ENCODE measurements at regions not wholly inside any gene's neighbourhood (a gene's known extent, or its start where the extent isn't known, plus 50 kb on each side); places are given as distances from the start of the nearest gene placed in this dataset.
"Not testable (repeated sequence)": the region's sequence is repeated elsewhere in the genome, so short reads cannot be mapped to it uniquely, and the experiment has no call there.

DNA sequence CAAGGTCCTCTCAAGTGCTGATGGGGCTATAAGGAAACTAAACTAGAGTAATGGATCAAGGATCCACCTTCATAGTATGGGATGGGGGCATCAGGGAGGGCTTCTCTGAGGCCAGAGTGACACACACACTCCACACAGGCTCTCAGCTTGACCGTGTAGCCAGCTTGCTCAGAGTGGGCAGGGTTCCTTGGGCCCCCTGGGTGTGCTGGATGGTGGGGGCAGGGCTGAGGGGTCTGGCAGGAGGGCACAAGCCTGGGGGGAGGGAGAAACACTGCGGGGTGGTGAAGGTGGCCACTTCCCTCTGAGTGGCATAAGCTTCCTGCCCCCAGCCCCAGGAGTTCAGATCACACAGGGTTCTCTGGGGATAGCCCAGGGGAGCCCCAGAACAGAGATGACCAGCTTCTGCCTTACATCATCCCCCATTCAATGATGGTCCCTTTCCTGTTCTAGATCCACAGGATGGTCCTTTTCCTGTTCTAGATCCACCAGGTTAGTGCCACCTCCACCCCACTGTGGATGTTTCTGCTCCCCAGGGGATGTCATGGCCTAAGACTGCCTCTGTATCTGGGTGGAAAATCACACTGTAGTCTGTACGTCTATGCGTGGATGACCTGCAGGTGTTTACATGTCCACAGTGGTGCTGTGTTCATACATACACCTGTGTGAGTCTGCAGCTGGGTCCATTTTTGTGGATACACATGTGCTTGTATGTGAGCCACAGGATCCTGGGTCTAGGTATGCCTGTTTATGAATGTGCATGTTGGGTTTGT, 525.0 kb downstream of the PTPRU start:
- H3K4me3 Mint-ChIP-seq, result no peak overlapping the region
- peaks cover 6% of the 10 kb centered on the region for H3K9me3 Mint-ChIP-seq
- H3K27me3 Mint-ChIP-seq, result peaks cover 13% of the 10 kb centered on the region
- H3K27ac Mint-ChIP-seq, result no peak overlapping the region
- H3K4me1 Mint-ChIP-seq, result no peaks in the 10 kb centered on the region
- H3K36me3 Mint-ChIP-seq, result no peaks in the 10 kb centered on the region

DNA sequence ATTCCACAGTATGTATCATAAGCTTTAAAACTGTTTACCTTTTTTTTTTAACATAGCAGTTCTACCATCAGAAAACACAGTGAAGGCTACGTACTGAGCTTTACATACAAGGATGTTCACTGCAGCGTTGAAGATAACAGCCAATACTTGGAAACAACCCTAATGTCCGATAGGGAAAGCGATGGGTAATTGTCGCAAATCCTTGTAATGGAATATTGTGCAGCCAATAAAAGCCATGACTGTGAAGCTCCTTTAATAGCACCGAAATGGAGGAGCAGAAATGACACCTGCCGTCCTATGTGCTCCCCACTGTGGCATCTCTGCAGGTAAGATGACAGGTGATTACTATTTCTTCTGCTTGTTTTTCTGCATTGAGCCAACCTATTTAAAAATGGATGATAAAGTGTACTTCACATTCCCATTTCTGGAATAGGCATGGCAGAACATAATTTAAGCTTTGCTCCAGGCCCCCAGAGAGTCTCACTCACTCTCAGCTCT, 523.8 kb downstream of the PTPRU start:
- no peak overlapping the region for H3K27ac Mint-ChIP-seq
- H3K36me3 Mint-ChIP-seq, result no peaks in the 10 kb centered on the region
- H3K4me1 Mint-ChIP-seq, result no peaks in the 10 kb centered on the region
- H3K27me3 Mint-ChIP-seq, result peaks cover 12% of the 10 kb centered on the region
- no peak overlapping the region for H3K4me3 Mint-ChIP-seq
- peaks cover 6% of the 10 kb centered on the region for H3K9me3 Mint-ChIP-seq

DNA sequence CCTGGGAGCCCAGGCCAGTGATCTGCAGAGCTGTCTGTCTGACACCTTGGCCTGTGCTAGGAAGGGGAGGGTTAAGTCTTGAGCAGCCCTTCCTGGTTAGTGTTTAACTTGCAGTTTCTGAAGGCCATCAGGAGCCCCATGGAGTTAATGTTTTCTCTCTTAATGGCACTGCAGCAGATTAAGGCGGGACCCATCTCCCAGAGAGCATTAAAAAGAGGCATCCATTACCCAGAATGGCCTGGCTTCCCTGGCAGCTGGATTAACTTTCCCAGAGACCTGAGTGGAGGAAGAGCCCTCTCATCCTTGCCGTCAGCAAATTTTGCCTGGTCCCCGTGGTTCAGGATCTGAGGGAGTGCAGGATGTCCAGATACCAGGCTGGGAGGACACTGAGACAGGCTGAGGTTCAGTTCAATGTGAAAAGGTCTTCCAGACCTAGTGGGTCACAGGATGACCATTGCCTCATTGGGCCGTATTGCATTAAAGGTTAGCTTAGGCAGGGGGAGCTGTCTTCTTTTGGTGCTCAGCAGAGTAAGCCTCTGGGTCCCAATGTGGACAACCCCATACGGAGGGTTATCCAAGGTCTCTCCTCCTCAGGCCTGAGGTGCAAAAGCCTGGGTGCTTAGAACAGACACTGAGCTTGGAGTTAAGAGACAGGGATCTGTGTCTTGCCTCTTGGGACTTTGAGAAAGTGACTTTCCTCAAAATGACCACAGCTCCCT, 522.6 kb downstream of the PTPRU start:
- peaks cover 6% of the 10 kb centered on the region for H3K9me3 Mint-ChIP-seq
- H3K4me3 Mint-ChIP-seq, result no peak overlapping the region
- no peaks in the 10 kb centered on the region for H3K4me1 Mint-ChIP-seq
- H3K27me3 Mint-ChIP-seq, result peaks cover 7% of the 10 kb centered on the region
- H3K27ac Mint-ChIP-seq, result no peak overlapping the region
- H3K36me3 Mint-ChIP-seq, result no peaks in the 10 kb centered on the region

DNA sequence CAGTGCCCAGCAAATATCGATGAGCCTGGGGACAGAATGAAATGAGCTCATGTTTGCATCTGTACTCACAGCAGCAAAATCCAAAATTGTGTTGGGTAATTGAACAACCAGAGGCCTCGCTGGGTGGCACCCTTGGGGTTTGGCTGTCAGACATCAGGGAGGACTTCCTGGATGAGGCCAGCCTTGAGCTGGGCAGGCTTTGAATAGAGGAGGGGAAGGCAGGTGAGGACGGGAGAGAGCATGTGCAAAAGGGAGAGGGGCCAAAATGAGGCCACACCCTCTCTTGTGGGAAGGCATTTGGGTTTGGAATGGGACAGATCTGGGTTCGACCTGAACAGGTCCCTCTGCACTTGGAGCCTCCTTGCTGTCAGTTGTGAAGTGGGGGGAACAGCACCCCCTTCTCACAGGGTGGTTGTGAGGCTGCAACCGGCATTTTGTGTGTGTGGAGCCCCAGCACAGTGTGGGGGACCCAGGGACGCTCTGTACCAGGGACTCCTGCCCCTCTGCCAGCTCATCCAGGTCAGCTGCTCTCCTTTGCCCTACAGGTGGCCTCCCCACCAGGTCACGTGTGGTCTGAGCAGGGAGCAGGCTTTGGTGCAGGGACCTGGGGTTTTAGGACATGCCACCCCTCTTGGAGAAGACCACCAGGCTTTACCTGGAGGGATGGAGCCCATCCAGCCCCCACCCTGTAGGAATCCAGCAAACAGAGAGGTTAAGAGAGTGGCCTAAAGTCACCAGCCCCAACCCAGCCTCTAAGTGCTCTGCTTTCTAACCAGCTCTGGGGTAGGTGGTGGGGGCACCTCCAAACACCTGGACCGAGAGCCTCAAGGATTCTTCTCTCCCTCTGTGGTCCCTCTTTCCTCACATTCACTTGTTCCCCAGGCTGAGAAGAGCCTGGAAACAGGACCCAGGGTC, 521.8 kb downstream of the PTPRU start:
- Mint-ChIP-seq H3K27ac (no peak overlapping the region), H3K4me3 (no peak overlapping the region)

DNA sequence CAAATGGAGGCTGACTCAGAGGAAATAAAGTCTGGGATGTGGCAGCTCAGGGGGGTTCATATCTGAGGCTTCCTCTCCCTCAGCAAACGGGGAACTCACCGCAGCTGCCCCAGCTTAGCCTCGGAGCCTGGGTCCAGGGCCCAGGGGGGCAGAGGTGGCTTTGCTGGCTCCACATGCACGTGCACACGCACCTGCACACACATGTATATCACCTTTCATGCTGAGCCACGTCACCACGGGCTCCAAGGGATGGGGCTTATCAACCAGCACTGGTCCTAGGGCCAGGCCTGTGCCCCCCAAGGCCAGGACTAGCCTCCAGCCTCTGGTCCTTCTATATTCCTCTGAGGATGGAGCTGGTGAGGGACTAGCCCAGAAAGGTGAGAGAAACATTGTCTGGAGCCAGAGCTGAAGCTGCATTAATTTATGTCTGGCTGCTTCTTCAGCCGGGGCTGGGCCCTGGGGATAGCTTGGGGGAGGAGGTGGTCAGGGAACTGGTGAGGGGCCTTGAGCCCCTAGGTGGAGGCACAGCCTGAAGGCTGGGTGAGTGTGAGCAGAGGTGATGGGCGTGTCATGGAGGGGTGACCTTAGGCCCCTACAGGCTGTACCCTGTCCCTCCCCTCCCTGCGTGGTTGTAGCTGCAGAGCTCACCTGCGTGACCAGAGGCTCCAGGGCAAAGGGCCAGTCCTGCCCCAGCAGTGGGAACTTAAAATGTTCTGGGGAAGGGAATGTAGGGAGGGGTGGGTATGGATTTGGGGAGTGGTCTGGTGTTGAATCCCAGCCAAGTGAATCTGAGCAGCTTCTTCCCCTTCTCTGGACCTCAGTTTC, 520.8 kb downstream of the PTPRU start:
- H3K4me3 Mint-ChIP-seq, result no peak overlapping the region
- peaks cover 5% of the 10 kb centered on the region for H3K27me3 Mint-ChIP-seq
- H3K9me3 Mint-ChIP-seq, result no peaks in the 10 kb centered on the region
- H3K36me3 Mint-ChIP-seq, result no peaks in the 10 kb centered on the region
- H3K27ac Mint-ChIP-seq, result no peak overlapping the region
- H3K4me1 Mint-ChIP-seq, result no peaks in the 10 kb centered on the region

More for the DNA sequence above, 521.8 kb downstream of the PTPRU start:
- H3K27me3 Mint-ChIP-seq, result no peaks in the 10 kb centered on the region
- H3K9me3 Mint-ChIP-seq, result peaks cover 2% of the 10 kb centered on the region
- H3K4me1 Mint-ChIP-seq, result no peaks in the 10 kb centered on the region
- no peaks in the 10 kb centered on the region for H3K36me3 Mint-ChIP-seq

DNA sequence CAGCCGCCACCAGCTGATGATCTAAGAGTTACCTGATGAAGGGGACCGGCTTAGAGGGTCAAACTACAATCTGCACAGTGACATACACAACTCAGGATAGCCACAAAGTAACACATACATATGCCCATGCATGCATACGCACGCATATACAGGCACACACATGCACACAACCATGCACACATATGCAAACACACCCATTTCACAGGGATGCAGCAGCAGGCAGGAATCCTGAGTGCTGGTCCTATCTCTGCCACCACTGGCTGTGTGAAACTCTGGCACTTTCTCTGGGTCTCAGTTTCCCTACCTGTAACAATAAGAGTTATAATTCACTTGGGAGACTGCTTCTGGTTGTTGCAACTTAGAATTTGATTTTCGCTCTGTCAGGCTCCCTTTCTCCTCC, 520.2 kb downstream of the PTPRU start:
- H3K27me3 Mint-ChIP-seq, result peaks cover 6% of the 10 kb centered on the region
- no peaks in the 10 kb centered on the region for H3K9me3 Mint-ChIP-seq
- H3K36me3 Mint-ChIP-seq, result no peaks in the 10 kb centered on the region
- no peak overlapping the region for H3K4me3 Mint-ChIP-seq
- H3K27ac Mint-ChIP-seq, result no peak overlapping the region
- H3K4me1 Mint-ChIP-seq, result no peaks in the 10 kb centered on the region

DNA sequence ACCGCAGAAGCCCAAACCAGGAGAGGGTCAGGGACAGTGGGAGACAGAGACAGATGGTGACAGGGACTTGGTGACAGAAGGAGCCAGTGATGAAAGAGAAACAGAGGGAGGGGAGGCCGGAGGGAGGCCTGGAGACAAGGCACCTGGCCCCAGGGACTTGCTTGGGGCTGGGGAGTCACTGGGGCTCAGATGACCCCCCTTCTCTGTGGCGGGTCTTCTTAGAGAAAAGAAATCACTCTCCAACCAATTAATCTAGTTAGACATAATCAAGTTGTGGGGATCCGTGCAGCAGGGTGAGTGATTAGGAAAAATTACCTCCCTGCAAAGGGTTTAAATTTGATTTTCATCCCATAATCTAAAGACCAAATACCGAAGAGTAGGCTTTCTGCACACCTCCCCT, 519.8 kb downstream of the PTPRU start:
- Mint-ChIP-seq H3K27ac (no peak overlapping the region), H3K27me3 (peaks cover 7% of the 10 kb centered on the region), H3K9me3 (no peaks in the 10 kb centered on the region), H3K4me1 (no peaks in the 10 kb centered on the region), H3K36me3 (no peaks in the 10 kb centered on the region), H3K4me3 (no peak overlapping the region)

DNA sequence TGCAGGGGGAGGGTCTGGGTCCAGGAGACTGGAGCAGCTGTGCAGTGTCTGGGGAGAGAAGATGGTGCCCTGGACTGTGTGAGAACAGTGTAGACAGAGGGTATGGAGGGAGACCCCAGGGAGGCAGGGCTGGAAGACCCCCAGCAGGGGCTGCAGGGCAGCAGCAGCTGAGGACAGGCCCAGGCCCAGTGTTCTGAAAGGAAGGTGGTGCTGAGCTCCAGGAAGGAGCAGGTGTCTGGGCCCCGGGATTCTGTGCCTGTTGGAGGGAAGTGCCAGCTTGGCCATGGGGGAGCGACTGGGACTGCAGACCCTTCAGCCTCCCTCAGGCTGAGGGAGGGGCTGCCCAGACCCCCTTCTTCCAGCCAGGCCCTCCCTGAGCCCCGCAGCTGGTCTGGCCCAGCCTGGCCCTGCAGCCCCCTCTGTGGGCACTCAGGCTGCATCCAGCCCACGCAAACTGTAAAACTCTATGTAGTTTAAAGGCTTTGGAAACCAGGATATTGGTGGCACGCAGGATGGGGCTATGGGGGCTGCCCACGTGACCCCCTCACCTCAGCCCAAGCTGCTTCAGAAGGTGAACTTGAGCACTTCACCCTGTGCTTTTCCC, 519.2 kb downstream of the PTPRU start:
- not testable (repeated sequence) for H3K9me3 Mint-ChIP-seq

DNA sequence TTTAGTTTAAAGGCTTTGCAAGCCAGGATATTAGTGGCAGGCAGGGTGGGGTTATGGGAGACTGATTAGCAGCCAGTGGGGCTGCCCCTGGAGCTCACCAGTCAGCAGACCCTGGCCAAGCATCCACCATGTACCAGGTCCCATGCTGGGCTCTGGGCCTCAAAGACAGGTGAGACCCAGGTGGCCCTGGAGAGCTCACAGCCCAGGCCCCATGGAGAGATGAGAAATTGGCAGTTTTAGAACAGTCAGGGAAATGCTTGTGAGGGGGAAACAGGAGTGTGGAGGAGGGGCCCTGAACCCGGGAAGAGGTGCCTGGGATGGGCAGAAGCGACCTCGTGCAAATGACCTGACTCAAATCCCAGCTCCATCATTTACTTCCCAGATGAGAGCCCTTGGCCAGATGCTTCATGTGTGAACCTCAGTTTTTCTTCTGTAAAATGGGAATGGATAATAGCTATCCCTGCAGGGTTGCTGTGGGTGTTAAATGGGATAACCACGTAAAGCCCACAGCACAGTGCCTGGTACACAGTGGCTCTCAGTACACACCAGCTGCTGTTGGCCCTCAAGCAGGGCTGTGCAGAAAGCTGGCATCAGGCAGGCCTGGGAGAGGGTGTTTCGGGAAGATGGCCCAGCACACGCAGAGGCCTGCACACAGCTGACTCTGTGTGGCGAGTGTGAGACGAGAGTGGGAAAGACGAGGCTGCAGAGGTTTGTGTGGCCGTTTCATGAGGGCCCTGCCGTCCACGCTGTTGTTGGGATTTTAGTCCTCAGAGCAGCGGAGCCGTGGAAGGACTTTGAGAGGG, 518.5 kb downstream of the PTPRU start:
- no peaks in the 10 kb centered on the region for H3K9me3 Mint-ChIP-seq
- H3K4me3 Mint-ChIP-seq, result no peak overlapping the region
- peaks cover 9% of the 10 kb centered on the region for H3K27me3 Mint-ChIP-seq
- no peak overlapping the region for H3K27ac Mint-ChIP-seq
- no peaks in the 10 kb centered on the region for H3K36me3 Mint-ChIP-seq
- no peaks in the 10 kb centered on the region for H3K4me1 Mint-ChIP-seq

More for the DNA sequence above, 519.2 kb downstream of the PTPRU start:
- not testable (repeated sequence) for H3K27me3 Mint-ChIP-seq, H3K4me1 Mint-ChIP-seq, H3K36me3 Mint-ChIP-seq, H3K27ac Mint-ChIP-seq, H3K4me3 Mint-ChIP-seq

DNA sequence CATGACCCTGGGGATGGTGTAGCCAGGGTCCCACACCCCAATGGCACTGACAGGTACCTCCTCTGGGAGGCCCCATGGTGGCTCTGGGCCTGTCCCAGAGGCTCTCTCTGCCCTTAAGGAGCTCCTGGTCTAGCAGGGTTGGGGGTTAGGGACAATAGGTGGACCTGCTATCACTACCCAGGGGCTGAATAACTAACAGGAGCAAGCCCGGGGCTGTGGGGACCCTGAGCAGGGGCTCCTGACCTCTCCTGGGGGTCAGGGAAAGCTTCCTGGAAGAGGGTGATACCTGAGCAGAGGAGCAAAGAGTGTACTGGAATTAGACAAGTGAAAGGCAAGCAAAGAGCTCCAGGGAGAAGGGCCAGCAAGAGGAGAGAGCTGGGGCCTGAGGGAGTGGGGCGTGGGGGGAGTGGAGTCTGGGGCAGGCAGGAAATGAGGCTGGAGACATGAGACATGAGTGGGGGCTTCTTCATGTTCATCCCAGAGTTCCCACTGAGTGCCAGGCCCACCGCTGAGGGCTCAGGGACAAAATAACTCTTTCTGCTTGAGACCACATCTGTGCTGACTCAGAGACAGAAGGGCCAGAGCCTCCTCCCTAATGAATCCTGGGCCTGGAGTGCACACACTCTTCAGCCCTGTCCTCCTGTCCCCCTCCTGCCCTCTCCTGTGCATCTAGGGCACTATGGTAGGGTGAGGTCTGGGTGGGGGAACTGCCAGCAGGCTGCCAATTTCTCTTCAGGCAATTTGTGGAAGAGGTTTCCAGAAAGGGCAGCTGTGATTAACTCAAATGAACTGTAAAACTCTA, 517.6 kb downstream of the PTPRU start:
- H3K9me3 Mint-ChIP-seq, result no peaks in the 10 kb centered on the region
- H3K27me3 Mint-ChIP-seq, result peaks cover 9% of the 10 kb centered on the region
- H3K4me3 Mint-ChIP-seq, result no peak overlapping the region
- H3K36me3 Mint-ChIP-seq, result no peaks in the 10 kb centered on the region
- no peak overlapping the region for H3K27ac Mint-ChIP-seq
- H3K4me1 Mint-ChIP-seq, result no peaks in the 10 kb centered on the region

DNA sequence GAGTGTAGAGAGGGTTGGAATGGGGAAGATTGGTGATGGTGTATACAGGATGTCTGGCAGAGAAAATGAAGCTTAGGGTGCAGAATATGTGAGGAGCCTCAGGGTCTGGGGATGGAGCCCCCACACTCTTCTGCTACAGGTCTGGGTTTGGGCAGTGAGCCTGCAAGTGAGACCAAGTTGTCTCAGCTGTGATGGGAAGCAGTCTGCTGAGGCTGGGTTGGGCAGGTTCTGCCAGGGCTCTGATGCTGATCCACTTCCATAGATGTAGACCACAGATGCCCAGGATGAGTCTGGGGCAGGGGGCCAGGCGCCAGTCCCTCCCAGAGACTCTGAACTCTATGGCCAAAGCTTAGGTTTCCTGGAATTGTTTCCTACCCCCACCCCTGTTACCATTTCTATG, 516.9 kb downstream of the PTPRU start:
- H3K4me3 Mint-ChIP-seq, result no peak overlapping the region
- no peaks in the 10 kb centered on the region for H3K4me1 Mint-ChIP-seq
- H3K9me3 Mint-ChIP-seq, result no peaks in the 10 kb centered on the region
- H3K36me3 Mint-ChIP-seq, result no peaks in the 10 kb centered on the region
- peaks cover 9% of the 10 kb centered on the region for H3K27me3 Mint-ChIP-seq
- H3K27ac Mint-ChIP-seq, result no peak overlapping the region

DNA sequence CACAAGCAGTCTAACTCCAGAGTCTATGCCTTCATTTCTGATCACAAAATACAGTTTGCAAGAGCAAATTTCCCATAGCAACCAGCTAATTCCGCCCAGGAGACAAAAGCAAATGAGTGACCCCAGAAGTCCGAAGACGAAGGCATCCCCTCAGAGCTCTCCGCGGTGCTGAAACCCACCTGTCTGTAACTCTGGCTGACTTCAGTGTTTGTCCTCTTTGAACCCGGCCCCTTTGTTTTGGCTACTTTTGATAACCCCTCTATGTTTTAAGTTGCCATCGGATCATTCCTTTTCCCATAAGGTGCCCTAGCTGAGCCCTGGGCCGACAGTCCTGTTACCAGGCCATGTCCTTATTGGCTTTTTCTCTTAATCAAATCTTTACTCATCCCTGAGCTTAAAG, 515.8 kb downstream of the PTPRU start:
- Mint-ChIP-seq H3K27ac (no peak overlapping the region), H3K4me1 (no peaks in the 10 kb centered on the region), H3K36me3 (no peaks in the 10 kb centered on the region), H3K27me3 (peaks cover 9% of the 10 kb centered on the region), H3K9me3 (no peaks in the 10 kb centered on the region), H3K4me3 (no peak overlapping the region)
